HG03175 (cell line): ENCODE measurements at regions not wholly inside any gene's neighbourhood (a gene's known extent, or its start where the extent isn't known, plus 50 kb on each side); places are given as distances from the start of the nearest gene placed in this dataset.
A peak's percentile ranks its signal among the peaks of the same experiment; 100 is the strongest.
"Not testable (repeated sequence)": the region's sequence is repeated elsewhere in the genome, so short reads cannot be mapped to it uniquely, and the experiment has no call there.

Source experiments
- ATAC-seq: cut with Tn5 transposase; IDR thresholded peaks from one replicate; pipeline ENCODE4 v1.9.1; 2021; ENCODE audit warnings: mild to moderate bottlenecking, moderate library complexity; ENCODE audit not compliant: unreplicated experiment

DNA sequence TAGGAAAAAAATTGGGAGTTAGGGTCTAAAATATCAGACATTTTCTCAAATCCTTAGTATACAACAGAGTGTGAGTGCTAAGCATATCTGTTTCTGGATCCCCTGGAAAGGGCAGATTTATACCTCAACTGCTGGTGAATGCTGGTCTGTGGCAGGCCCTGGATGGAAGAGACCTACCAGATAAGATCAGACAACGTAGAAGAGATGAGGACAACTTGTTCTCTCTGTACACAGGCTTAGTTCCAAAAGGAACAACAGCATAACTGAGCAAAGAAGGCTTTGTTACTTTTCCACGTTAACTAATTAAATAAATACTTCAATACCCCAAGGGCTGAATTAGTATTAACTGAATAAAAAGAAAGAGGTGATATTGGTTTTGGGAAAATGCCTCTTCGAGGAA, 1277.3 kb downstream of the SLITRK5 start:
- ATAC-seq, result no peak

DNA sequence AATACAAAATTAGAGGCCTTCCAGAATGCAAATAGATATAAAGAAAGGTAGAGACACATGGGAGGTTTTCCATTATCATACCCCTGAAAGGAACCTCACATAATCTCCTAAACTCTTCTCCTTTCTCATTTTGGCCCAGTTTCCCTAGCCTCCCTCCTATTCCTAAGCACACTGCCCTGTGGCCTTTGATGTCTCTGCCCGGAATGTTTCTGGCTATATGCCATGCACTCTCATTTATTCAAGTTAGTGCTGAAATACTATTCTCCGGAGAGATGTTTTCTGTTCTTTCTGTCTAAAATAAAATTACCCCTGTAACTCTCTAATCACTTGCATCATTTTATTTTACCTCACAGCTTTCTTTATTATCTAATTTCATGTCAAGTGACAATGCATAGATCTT, 1287.7 kb downstream of the SLITRK5 start:
- ATAC-seq, result no peak

DNA sequence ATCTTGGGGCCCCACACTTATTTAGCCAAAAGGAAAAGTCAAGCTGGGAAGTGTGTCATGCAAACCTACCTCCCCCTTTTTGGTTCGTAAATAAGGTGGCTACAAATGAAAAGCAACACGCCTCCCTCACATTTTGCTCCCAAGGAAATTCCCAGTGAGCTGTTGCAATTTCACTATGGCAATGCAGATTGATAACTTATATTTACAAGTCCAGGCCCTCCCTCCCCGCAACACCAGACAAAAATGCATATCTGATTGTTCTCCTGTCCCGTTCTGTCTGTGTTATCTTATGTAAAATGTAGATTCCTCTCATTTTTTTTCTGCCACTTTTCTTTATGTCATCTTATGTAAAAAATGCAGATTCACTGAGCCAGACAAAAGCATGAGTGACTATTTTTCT, 1305.3 kb downstream of the SLITRK5 start:
- ATAC-seq, result no peak

DNA sequence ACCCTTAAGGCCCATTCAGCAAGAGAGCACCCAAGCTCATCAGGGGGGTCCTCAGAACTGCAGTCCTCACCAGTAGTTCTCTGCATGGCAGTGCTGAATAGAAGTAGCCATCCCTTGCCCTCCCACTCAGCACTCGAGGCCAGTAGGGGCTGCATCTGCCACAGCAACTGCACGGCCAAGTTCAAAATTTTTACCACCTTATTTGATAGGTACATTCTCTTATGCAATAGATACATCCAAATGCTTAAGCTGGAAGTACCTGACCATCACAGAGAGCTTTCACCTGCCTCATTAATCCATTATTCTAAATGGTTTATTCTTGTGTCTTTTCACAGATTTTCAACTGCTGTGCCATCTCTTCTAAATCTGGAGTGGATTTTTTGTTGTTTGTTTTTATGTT, 1307.4 kb downstream of the SLITRK5 start:
- ATAC-seq, result no peak

DNA sequence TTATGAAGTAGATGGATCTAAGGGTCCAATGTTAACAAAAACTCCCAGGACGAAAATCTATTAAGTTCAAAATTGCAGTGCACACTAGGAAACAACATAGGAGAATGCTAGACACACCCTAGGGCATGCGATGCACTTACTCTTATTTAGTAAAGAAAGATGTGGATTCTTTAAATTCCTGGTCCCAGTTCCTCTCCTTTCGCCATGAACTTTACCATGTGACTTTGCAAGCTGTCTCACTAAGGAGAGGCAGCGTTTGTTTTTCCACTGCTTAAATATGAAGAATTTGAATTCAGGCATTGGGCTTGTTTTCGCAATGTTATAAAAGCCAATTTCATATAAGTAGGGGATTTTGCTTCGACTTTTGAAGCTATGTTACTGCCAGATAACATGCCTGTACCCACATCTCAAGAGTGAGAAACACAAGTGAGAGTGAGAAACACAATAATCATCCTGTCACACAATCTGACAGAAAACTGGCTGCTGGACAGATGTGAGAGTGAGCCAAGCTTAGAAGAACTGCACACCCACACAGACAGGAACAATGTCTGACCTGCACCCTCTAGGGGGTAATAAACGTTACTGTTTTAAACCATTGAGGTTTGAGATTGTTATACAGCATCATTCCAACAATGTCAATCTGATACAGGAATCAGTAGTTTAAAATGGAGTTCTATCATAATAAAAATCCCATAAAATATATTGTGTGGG, 1308.4 kb downstream of the SLITRK5 start:
- ATAC-seq, result peak; percentile 77

DNA sequence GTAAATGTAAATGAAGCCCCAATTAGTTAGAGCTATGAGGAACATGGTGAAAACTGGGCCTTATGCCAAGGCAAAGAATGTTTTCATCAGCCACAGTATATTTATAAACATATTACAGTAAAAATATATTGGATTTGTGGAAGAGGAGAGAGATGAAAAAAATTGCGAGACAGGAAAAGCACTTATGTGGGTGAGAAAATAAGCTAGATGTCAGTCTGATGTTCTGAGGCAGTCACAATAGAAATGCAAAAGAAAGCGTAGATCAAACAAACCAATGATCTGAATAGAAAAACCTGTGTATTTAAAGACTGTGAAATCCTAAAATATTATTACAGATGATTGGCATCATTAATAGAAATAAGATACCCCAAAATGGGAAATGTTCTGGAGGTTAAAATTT, 1332.5 kb downstream of the SLITRK5 start:
- no peak for ATAC-seq

DNA sequence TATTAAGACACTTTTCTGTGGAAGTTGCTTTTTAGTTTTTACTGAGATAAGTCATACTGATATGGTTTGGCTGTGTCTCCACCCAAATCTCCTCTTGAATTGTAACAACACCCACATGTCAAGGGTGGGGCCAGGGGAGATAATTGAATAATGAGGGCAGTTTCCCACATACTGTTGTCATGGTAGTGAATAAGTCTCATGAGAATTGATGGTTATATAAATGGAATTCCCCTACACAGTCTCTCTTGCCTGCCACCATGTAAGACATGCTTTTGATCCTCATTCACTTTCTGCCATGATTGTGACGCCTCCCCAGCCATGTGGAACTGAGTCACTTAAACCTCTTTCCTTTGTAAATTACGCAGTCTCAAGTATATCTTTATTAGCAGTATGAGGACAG, 1340.4 kb downstream of the SLITRK5 start:
- no peak for ATAC-seq

DNA sequence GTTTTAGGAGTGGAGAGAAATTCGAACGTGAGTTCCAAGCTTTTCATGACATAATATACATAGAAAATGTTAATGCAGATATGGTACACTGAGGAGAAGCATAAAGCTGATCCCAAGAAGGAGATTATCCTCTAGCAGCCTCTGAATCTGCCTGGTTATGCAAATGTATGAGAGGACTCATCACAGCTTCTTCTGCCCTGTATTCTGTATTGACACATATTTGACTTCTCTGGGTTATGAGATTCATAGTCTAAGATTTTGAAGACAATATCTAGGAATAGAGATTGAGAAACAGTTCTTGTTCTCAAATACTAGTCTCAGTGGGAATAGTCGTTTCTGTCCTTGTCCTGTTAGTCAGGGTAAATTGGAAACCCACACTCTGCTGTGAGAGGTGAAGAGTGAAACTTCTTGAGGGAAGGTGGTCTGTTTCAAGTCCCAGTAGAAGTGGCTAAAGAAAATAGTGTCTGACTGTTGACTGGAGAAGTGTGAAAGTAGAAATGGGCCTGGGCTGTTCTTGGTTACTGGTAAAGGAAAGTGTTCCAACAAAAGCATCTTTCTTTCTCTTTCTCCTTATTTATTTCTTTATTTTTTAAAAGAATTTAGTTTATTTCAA, 1356.6 kb downstream of the SLITRK5 start:
- no peak for ATAC-seq

DNA sequence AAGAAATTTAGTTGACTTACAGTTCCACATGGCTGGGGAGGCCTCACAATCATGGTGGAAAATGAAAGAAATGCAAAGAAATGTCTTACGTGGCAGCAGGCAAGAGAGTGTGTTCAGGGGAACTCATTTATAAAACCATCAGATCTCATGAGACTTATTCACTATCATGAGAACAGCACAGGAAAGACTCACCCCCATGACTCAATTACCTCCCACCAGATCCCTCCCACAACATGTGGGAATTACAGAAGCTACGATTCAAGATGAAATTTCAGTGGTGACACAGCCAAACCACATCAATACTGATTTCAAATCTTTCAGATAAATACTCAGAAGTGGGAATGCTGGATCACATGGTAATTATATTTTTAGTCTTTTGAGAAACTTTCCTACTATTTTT, 1357.9 kb downstream of the SLITRK5 start:
- ATAC-seq, result no peak

DNA sequence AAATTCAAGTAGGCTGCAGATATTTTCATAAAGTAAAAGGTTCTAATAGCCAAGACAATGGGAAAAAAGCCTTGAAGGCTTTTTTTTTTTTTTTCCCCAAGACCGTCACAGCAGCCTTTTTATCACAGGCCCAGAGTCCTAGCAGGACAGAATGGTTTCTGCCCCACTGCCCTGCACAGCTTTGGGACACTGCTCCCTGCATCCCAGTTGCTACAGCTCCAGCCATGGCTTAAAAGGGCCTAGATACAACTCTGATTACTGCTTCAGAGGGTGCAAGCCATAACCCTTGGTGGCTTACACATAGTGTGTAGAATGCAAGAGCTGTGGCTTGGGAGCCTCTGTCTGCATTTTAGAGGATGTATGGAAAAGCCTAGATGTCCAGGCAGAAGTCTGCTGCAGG, 1362.8 kb downstream of the SLITRK5 start:
- no peak for ATAC-seq

DNA sequence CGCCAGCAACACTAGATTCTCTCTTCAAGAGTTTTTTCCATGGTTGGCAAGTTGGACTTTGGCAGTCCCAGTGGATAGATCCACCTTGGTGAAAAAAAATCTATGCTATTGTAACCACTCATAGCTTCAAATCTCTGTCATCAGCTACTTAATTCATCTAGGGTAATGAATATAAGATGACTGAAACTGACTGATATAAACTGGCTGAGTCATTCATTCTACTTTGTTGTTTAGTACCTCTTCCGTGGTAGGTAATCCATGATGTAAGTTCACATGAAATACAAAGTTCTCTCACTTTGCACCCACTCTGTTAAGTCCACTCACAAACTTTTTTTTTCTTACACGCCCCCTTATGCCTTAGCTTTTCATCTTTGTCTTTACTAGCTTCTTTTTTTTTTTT, 1381.5 kb downstream of the SLITRK5 start:
- no peak for ATAC-seq

DNA sequence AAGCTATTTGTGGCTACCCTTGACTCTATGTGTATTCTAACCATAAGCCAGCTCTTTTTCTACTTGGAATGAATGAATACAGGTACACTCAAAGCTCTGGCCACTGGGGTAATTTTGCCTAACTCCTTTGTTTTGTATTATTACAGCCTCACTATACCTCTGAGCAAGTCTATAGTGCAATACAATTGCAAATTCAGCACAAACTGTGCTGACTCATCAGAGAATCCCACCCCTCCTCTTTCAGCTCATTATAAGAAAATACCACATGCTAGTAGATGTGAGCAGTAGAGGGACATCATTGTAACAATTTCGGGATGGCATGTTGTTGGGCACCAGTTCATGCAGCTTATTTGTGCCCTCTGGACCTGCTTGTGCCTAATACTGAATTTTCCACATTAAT, 1382.2 kb downstream of the SLITRK5 start:
- no peak for ATAC-seq

DNA sequence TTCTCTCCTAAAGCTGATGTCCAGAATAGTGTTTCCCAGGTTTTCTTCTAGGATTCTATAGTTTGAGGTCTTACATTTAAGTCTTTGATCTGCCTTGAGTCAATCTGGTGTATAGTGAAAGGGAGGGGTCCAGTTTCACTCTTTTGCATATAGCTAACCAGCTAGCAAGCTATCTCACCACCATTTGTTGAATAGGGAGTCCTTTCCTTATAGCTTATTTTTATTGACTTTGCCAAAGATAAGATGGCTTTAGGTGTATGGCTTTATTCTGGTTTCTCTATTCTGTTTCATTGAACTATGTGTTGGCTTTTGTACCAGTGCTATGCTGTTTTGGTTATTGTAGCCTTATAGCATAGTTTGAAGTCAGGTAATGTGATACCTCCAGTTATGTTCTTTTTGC, 1386.1 kb downstream of the SLITRK5 start:
- ATAC-seq, result no peak

DNA sequence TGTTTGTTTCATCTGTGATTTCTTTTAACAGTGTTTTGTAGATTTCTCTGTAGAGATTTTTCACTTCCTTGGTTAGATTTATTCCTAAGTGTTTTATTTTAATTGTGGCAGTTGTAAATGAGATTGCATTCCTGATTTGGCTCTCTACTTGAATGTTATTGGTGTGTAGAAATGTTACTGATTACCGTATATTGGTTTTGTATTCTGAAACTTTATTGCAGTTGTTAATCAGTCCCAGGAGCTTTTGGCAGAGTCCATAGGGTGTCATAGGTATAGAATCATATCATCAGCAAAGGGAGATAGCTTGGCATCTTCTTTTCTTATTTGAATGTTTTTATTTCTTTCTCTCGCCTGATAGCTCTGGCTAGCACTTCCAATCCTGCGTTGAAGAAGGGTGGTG, 1386.7 kb downstream of the SLITRK5 start:
- ATAC-seq, result no peak

DNA sequence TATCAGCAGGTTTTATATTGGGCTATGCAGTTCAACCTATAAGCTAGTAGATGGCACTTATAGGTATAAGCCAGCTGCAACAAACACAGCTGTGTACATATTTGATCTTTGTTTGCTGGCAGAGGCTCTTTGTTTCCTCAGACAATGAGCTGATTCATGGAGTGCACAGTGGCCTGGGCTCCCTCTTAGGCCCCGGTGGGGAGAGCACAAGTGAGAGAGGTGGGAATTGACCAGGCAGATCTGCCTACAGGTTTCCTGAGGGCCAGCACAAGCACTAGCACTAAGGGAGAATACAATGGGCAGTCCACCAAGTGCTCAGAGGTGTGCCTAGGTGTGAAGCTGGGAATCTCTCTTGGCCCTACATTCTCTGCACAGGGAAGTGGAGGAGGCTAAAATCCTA, 1390.7 kb downstream of the SLITRK5 start:
- ATAC-seq, result no peak

DNA sequence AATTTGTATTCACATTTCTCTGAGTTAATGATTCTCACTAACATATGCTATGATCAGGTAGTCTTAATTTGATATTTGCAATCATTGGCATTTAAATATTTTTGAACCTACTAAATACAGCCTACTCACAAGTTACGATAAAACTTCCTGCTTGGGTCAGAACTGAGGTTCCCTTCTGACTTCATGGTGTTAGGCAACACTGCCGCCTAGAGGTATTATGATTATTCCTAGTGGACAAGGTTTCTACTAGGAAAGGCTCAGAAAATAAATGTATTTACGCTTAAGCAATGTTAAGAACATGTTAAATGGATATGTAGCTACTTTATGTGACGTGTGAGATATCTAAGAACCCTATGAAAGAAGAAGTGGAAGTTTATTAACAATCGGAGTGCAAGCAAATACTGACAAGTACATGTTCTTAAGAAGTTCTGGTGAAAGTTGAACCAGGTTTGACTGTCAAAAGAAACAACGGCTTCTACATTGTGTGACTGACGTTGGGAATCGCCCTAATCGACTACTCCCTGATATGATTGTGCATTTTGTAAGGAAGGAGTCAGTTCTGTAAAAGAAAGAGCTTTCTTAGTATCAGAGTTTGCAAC, 1395.8 kb downstream of the SLITRK5 start:
- ATAC-seq, result peak; percentile 72

DNA sequence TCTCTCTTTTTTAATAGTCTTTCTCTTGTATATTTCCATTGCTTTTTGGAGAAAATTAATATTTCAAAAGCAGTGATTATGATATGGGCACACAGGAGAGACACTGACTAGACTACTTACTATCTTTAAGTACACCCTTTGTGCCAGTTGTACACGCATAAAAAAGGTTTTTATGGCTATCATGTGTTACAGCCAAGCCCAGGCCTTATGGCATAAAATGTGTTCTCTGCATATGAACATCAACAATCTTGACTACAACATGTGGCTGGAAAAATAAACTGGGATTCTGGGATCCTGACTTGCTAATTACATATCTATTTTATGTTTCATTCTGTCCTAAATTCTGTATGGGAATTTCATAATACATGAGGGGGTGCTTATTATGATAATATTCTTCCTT, 1401.8 kb downstream of the SLITRK5 start:
- ATAC-seq, result no peak

DNA sequence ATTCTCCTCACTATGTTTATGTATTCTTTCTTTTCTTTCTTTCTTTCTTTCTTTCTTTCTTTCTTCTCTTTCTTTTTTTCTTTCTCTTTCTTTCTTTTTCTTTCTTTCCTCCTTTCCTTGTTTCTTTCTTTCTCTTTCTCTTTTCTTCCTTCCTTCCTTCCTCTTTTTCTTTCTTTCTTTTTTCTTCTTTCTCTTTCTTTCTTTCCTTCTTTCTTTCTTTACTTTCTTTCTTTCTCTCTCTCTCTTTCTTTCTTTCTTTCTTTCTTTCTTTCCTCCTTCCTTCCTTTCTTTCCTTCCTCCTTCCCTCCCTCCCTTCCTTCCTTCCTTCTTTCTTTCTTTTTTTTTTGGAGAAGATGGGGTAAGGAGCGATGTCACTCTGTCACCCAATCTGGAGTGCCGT, 1405.5 kb downstream of the SLITRK5 start:
- no peak for ATAC-seq

DNA sequence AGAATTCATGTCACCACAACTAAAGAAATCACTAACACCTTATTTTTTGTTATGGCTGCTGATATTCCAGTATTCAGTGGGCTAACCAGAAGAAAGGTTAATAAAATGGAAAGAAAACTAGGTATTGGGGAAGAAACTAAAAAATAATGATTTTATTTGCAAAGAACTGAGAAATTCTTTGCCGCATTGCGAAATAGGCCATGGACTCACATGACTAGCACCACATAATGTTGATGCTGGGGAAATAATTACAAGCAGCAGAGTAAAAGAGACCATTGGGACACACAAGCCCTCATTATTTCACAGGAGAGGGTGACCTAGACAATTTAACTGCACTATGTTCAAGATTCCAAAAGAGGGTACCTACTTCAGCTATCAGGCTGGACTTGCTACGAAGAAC, 1411.5 kb downstream of the SLITRK5 start:
- ATAC-seq, result no peak

DNA sequence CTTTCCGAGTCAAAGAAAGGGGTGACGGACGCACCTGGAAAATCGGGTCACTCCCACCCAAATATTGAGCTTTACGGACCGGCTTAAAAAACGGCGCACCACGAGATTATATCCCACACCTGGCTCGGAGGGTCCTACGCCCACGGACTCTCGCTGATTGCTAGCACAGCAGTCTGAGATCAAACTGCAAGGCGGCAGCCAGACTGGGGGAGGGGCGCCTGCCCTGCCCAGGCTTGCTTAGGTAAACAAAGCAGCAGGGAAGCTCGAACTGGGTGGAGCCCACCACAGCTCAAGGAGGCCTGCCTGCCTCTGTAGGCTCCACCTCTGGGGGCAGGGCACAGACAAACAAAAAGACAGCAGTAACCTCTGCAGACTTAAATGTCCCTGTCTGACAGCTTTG, 1416.9 kb downstream of the SLITRK5 start:
- ATAC-seq, result not testable (repeated sequence)

DNA sequence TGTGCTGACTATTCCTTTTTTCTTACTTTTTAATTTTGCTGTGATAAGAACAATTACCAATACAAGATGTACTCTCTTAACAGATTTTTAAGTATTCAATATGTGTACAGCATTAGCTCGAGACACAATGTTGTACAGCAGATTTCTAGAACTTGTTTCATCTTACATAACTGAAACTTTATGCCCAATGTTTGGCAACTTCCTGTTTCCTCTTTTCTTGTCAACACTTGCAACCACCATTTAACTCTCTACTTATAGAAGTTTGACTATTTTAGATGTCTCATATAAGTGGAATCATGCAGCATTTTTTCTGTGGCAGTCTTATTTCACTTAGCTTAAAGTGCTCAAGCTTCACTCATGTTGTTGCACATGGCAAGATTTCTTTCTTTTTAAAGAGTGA, 1426.8 kb downstream of the SLITRK5 start:
- no peak for ATAC-seq

DNA sequence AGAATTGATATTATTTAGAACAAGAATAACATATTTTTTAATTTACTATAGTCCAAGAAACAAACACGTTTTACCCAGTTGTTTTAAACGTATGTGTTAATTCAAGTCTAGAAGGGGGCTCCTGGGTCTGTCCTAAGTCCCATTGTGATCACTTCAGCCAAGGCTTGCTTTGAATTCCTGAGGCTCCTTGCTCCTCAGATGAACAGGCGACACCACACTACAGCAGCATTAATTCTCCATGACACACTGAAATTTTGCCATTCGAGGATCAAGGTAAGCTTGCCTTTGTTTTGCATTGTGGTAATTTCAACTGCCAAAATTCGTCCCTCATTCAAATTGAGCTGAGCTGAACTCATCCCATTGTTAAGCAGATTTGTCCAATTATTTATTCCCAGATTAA, 1442.6 kb downstream of the SLITRK5 start:
- no peak for ATAC-seq

DNA sequence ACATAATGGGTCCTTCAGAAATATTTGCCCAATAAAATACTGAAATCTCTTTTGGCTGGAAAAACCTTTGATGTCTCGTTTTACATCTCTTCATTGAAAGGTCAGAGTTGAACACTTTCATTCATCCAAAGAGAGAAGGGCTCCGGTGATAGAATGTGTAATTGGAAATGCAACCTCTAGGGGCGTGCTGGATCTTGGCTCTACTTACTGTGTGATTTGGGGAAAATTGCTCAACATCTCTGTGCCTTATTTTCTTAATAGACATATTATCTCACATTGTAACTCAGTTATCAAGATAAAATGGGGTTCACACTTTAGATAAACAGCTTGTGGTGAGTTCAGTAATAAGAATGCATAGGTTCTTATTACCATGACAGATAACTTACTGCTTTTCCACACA, 1444.1 kb downstream of the SLITRK5 start:
- no peak for ATAC-seq
